GM12878 (cell line): ENCODE measurements at regions not wholly inside any gene's neighbourhood (a gene's known extent, or its start where the extent isn't known, plus 50 kb on each side); places are given as distances from the start of the nearest gene placed in this dataset.

ENCODE experiments used
- ATAC-seq: fragments of 200-7000 bp; cut with Tn5 transposase; 3 replicates; pipeline ENCODE4 v1.9.1; 2020; ENCODE audit warnings: mild to moderate bottlenecking, moderate library complexity
- BruUV-seq: library from RNA; stranded (reverse); fragments of 400-500 nt; replicated peaks from 2 replicates; lab custom pipeline; 2021; lab: Mats Ljungman, UMichigan
- CTCF ChIA-PET: fragments of 300-600 bp; sonication (Branson Sonifier 250); formaldehyde crosslinking; extraction: SDS; loops from one replicate; lab custom pipeline; 2021; ENCODE audit warnings: inconsistent platforms; lab: Yijun Ruan, JAX
- POLR2A ChIA-PET: fragments of 350-600 bp; formaldehyde crosslinking; extraction: SDS; loops from one replicate; lab custom pipeline; 2021; ENCODE audit warnings: inconsistent platforms; lab: Charles Lee
- RAD21 ChIA-PET: fragments of 300-600 bp; sonication (Branson Sonifier 250); formaldehyde crosslinking; loops from one replicate; lab custom pipeline; 2023; ENCODE audit warnings: antibody characterized with exemption; ENCODE audit not compliant: unreplicated experiment; lab: Charles Lee
- SMC1A ChIA-PET: fragments of 300-600 bp; sonication (Branson Sonifier 250); formaldehyde crosslinking; loops from one replicate; lab custom pipeline; 2023; ENCODE audit not compliant: unreplicated experiment, uncharacterized antibody; lab: Charles Lee
- DNase-seq: peaks from one replicate; pipeline ENCODE4 v3.0.0-alpha.2; 2011; ENCODE audit warnings: low read depth, low spot score
- FAIRE-seq: peaks from 3 replicates; lab custom pipeline; 2011; peaks lifted over from hg19 to GRCh38; lab: Jason Lieb, UNC
- H2AFZ ChIP-seq: 2 replicates; pipeline ENCODE4 v1.6.0; 2011; ENCODE audit warnings: low read depth, low read length, control low read depth; ENCODE audit not compliant: control insufficient read depth
- H3K27ac ChIP-seq: 2 replicates; pipeline ENCODE4 v1.5.1; 2011; ENCODE audit warnings: control low read depth; ENCODE audit not compliant: control insufficient read depth, insufficient read depth
- H3K27me3 ChIP-seq, 2 experiments: replicated peaks in 1 of 2; 2 replicates each; pipeline versions ENCODE4 v1.6.0 to v1.6.1; 2011; ENCODE audit warnings: low read length in 1 of 2; ENCODE audit not compliant: control insufficient read depth in 2 of 2, insufficient read depth in 2 of 2
- H3K36me3 ChIP-seq, 2 experiments: 2 replicates each; pipeline ENCODE4 v1.5.1; 2011; ENCODE audit warnings: low read length in 1 of 2; ENCODE audit not compliant: control insufficient read depth in 2 of 2, insufficient read depth in 2 of 2
- H3K4me1 ChIP-seq: 2 replicates; pipeline ENCODE4 v1.6.1; 2011; ENCODE audit warnings: mild to moderate bottlenecking, low read length, moderate library complexity, mixed read lengths; ENCODE audit not compliant: control insufficient read depth, insufficient read depth
- H3K4me2 ChIP-seq: 2 replicates; pipeline ENCODE4 v1.6.0; 2011; ENCODE audit warnings: control low read depth; ENCODE audit not compliant: control insufficient read depth, insufficient read depth
- H3K4me3 ChIP-seq: fragments of 200-600 bp; sonication (generic); 2 replicates; pipeline ENCODE4 v1.5.1; 2016
- H3K79me2 ChIP-seq: 2 replicates; pipeline ENCODE4 v1.6.0; 2011; ENCODE audit warnings: low read length; ENCODE audit not compliant: control insufficient read depth, insufficient read depth
- H3K9ac ChIP-seq: 2 replicates; pipeline ENCODE4 v1.8.0; 2011; ENCODE audit warnings: low read length, control low read depth, mixed read lengths; ENCODE audit not compliant: control insufficient read depth, insufficient read depth
- H3K9me3 ChIP-seq: replicated peaks from 3 replicates; pipeline ENCODE4 v1.5.1; 2011; ENCODE audit warnings: mild to moderate bottlenecking, low read length; ENCODE audit not compliant: control insufficient read depth, insufficient read depth
- H4K20me1 ChIP-seq: 2 replicates; pipeline ENCODE4 v1.6.0; 2011; ENCODE audit not compliant: control insufficient read depth, insufficient read depth
- ASH2L ChIP-seq: fragments of 300-600, 200-600 bp; sonication (generic); IDR thresholded peaks from 2 replicates; pipeline ENCODE4 v1.6.1; 2017; ENCODE audit warnings: low read depth, mild to moderate bottlenecking, borderline replicate concordance
- BACH1 ChIP-seq: fragments of 450-650 bp; IDR thresholded peaks from 2 replicates; pipeline ENCODE4 v1.6.1; 2017; ENCODE audit warnings: mild to moderate bottlenecking, borderline replicate concordance
- BCL3 ChIP-seq: IDR thresholded peaks from 2 replicates; pipeline ENCODE4 v1.6.1; 2011; ENCODE audit warnings: borderline replicate concordance, low read depth, mild to moderate bottlenecking, moderate library complexity, low read length; ENCODE audit not compliant: insufficient read depth, poor library complexity, severe bottlenecking
- CEBPZ ChIP-seq: fragments of 150-350 bp; IDR thresholded peaks from 2 replicates; pipeline ENCODE4 v1.6.1; 2016; ENCODE audit warnings: low read depth, low read length
- CREM ChIP-seq: IDR thresholded peaks from 2 replicates; pipeline ENCODE4 v1.6.1; 2014; ENCODE audit warnings: antibody characterized with exemption, low read depth
- E2F8 ChIP-seq: fragments of 450-650 bp; IDR thresholded peaks from 2 replicates; pipeline ENCODE4 v1.6.1; 2018; ENCODE audit warnings: mild to moderate bottlenecking, low read depth, moderate library complexity; ENCODE audit not compliant: partially characterized antibody
- ESRRA ChIP-seq: IDR thresholded peaks from 2 replicates; pipeline ENCODE4 v1.6.1; 2012; ENCODE audit warnings: mild to moderate bottlenecking, low read length, improper control_type of control experiment
- IKZF2 ChIP-seq, 2 experiments: fragments of 450-650 bp; IDR thresholded peaks; 2 replicates each; pipeline ENCODE4 v1.6.1; 2017; ENCODE audit warnings: mild to moderate bottlenecking in 2 of 2, moderate library complexity in 2 of 2
- PAX8 ChIP-seq: fragments of 450-650 bp; IDR thresholded peaks from 2 replicates; pipeline ENCODE4 v1.6.1; 2017; ENCODE audit warnings: mild to moderate bottlenecking, moderate library complexity
- POLR2A ChIP-seq: IDR thresholded peaks from 2 replicates; pipeline ENCODE4 v1.6.1; 2011; ENCODE audit warnings: low read depth, mild to moderate bottlenecking, low read length
- RBBP5 ChIP-seq: fragments of 200-600 bp; sonication (generic); conservative IDR thresholded peaks from 2 replicates; pipeline ENCODE4 v1.6.1; 2016
- ZNF592 ChIP-seq: fragments of 450-650 bp; IDR thresholded peaks from 2 replicates; pipeline ENCODE4 v1.6.1; 2017; ENCODE audit warnings: mild to moderate bottlenecking, moderate library complexity
- ZNF622 ChIP-seq: fragments of 450-650 bp; IDR thresholded peaks from 2 replicates; pipeline ENCODE4 v1.6.1; 2017; ENCODE audit warnings: mild to moderate bottlenecking, inconsistent platforms
- WGBS: methylation state at CpG from one replicate; pipeline ENCODE4 v1.1.6; 2016; ENCODE audit warnings: low lambda C conversion rate; ENCODE audit not compliant: insufficient replicate concordance, insufficient coverage; ENCODE audit errors: missing lambda C conversion rate; 5-methylcytosine and 5-hydroxymethylcytosine counted together
- in situ Hi-C: fragments of 300-500 bp; cut with MboI; formaldehyde crosslinking; loops from 9 replicates; pipeline ENCODE4 v1.14.3; 2018; ENCODE audit warnings: mixed read lengths
- intact Hi-C: fragments of 100-400 bp; cut with micrococcal nuclease; formaldehyde crosslinking; loops from one replicate; pipeline ENCODE4 v1.14.2; 2022; ENCODE audit not compliant: unreplicated experiment

- Histone ChIP-seq H3K4me1 (no peaks in the 10 kb centered on the region), H4K20me1 (no peaks in the 10 kb centered on the region; the same call in 1 of the 2 replicates), H3K9me3 (no peaks in the 10 kb centered on the region), H3K27ac (no peak overlapping the region), H3K4me3 (no peak overlapping the region), H3K27me3 (no peaks in the 10 kb centered on the region), H3K79me2 (no peaks in the 10 kb centered on the region), H2AFZ (0 out of 2 replicates have a peak overlapping the region, but pooled peaks have one; percentile 49), H3K4me2 (no peak overlapping the region), H3K9ac (no peak overlapping the region), H3K36me3 (no peaks in the 10 kb centered on the region)
- DNase-seq (no peak), ATAC-seq (peak; percentile 88), FAIRE-seq (no peak)
- WGBS = 0% methylated on average over 2 of the region's 2 CpGs
- CTCF ChIA-PET = no interaction called here
- no TSS peak for BruUV-seq
- SMC1A ChIA-PET = interaction anchor here (1.0 to 1.6 kb wide), 3 partner anchors 12 to 262 kb away, joined by 3 to 4 read pairs (median 3); no protein-coding TSS in a partner anchor
- RAD21 ChIA-PET = interaction anchor here (1.0 kb wide), 1 partner anchor 724 kb away, joined by 3 read pairs; no protein-coding TSS in a partner anchor
- POLR2A ChIA-PET = no interaction called here
- in situ Hi-C loops (no loop called here), intact Hi-C loops (no loop called here)
- TF ChIP-seq BACH1 (no peak), CREM (no peak), ASH2L (no peak), ESRRA (no peak), IKZF2 (IDR thresholded peaks at IDR 0.05) (0 out of 4 replicates have a peak, but pooled peaks of 1 of the 2 experiments have one; percentile 1), POLR2A (no peak), CEBPZ (no peak), PAX8 (no peak), RBBP5 (no peak), E2F8 (no peak), ZNF592 (no peak), ZNF622 (no peak), BCL3 (peak; percentile 85)
Observed at GRCh38 chr4:37138019-37138653, 106.4 kb upstream of the NWD2 start.
